IMR-90 (cell line): ENCODE measurements at regions not wholly inside any gene's neighbourhood (a gene's known extent, or its start where the extent isn't known, plus 50 kb on each side); places are given as distances from the start of the nearest gene placed in this dataset.

ENCODE experiments used
- ATAC-seq: fragments of 200-7000 bp; cut with Tn5 transposase; 2 replicates; pipeline ENCODE4 v1.9.1; 2020; ENCODE audit warnings: low read depth, mild to moderate bottlenecking, moderate library complexity
- BruUV-seq: library from RNA; stranded (reverse); fragments of 400-500 nt; replicated peaks from 2 replicates; lab custom pipeline; 2021; lab: Mats Ljungman, UMichigan
- CTCF ChIA-PET: fragments of 300-600 bp; formaldehyde crosslinking; extraction: SDS; loops from one replicate; lab custom pipeline; 2021; ENCODE audit warnings: antibody characterized with exemption; lab: Yijun Ruan, JAX
- POLR2A ChIA-PET: fragments of 300-600 bp; sonication (Branson Sonifier 250); formaldehyde crosslinking; loops from one replicate; lab custom pipeline; 2022; ENCODE audit warnings: antibody characterized with exemption; ENCODE audit not compliant: unreplicated experiment; lab: Charles Lee
- DNase-seq: peaks from one replicate; pipeline ENCODE4 v3.0.0; 2013
- H2AFZ ChIP-seq: replicated peaks from 2 replicates; pipeline ENCODE3; 2013; ENCODE audit warnings: low read length, mild to moderate bottlenecking; ENCODE audit not compliant: poor library complexity
- H2AK5ac ChIP-seq: 2 replicates; pipeline ENCODE4 v1.6.1; 2013; ENCODE audit warnings: low read depth, low read length, inconsistent platforms
- H2AK9ac ChIP-seq: replicated peaks from 2 replicates; pipeline ENCODE3; 2013; ENCODE audit warnings: mild to moderate bottlenecking, low read depth, low read length, moderate library complexity; ENCODE audit not compliant: poor library complexity
- H2BK120ac ChIP-seq: 2 replicates; pipeline ENCODE4 v1.6.1; 2013; ENCODE audit warnings: low read depth, low read length, inconsistent platforms
- H2BK15ac ChIP-seq: 3 replicates; pipeline ENCODE4 v1.6.1; 2013; ENCODE audit warnings: low read depth, low read length, inconsistent platforms
- H2BK20ac ChIP-seq: 2 replicates; pipeline ENCODE4 v1.6.1; 2013; ENCODE audit warnings: low read depth, mild to moderate bottlenecking, inconsistent platforms, low read length, moderate library complexity
- H2BK5ac ChIP-seq: 2 replicates; pipeline ENCODE4 v1.6.1; 2013; ENCODE audit warnings: mild to moderate bottlenecking, low read depth, low read length, inconsistent platforms; ENCODE audit not compliant: poor library complexity, severe bottlenecking
- H3K14ac ChIP-seq: replicated peaks from 2 replicates; pipeline ENCODE4 v1.6.1; 2013; ENCODE audit warnings: low read depth, low read length, inconsistent platforms
- H3K18ac ChIP-seq: 2 replicates; pipeline ENCODE4 v1.6.1; 2013; ENCODE audit warnings: low read depth, low read length, control low read depth
- H3K23ac ChIP-seq: 2 replicates; pipeline ENCODE4 v1.6.1; 2013; ENCODE audit warnings: low read depth, low read length, inconsistent platforms
- H3K27ac ChIP-seq: 2 replicates; pipeline ENCODE4 v1.5.1; 2013; ENCODE audit warnings: mild to moderate bottlenecking, control low read depth, low read length; ENCODE audit not compliant: insufficient read depth
- H3K27me3 ChIP-seq: 2 replicates; pipeline ENCODE4 v1.6.1; 2013; ENCODE audit warnings: low read length; ENCODE audit not compliant: control insufficient read depth, insufficient read depth
- H3K36me3 ChIP-seq: 2 replicates; pipeline ENCODE4 v1.6.1; 2013; ENCODE audit warnings: low read length, mixed read lengths; ENCODE audit not compliant: control insufficient read depth, insufficient read depth
- H3K4ac ChIP-seq: 2 replicates; pipeline ENCODE4 v1.6.1; 2013; ENCODE audit warnings: low read depth, low read length, inconsistent platforms
- H3K4me1 ChIP-seq: 2 replicates; pipeline ENCODE4 v1.6.1; 2013; ENCODE audit warnings: low read length, mixed read lengths; ENCODE audit not compliant: control insufficient read depth, insufficient read depth
- H3K4me2 ChIP-seq: 2 replicates; pipeline ENCODE4 v1.6.1; 2013; ENCODE audit warnings: low read depth, mild to moderate bottlenecking, control low read depth, low read length, moderate library complexity
- H3K4me3 ChIP-seq: 2 replicates; pipeline ENCODE4 v1.5.1; 2013; ENCODE audit warnings: low read depth, mild to moderate bottlenecking, control low read depth, low read length, moderate library complexity; ENCODE audit not compliant: insufficient read depth
- H3K56ac ChIP-seq: 2 replicates; pipeline ENCODE4 v1.6.1; 2013; ENCODE audit warnings: low read length, inconsistent platforms; ENCODE audit not compliant: insufficient read depth; ENCODE audit errors: extremely low read depth
- H3K79me1 ChIP-seq, 2 experiments: 2 replicates each; pipeline ENCODE4 v1.6.1; 2013; ENCODE audit warnings: low read length in 2 of 2, inconsistent platforms in 1 of 2, low read depth in 1 of 2
- H3K9ac ChIP-seq: 2 replicates; pipeline ENCODE4 v1.6.1; 2013; ENCODE audit warnings: low read depth, low read length, control low read depth
- H3K9me1 ChIP-seq: 2 replicates; pipeline ENCODE4 v1.6.1; 2013; ENCODE audit warnings: low read length, inconsistent platforms; ENCODE audit not compliant: insufficient read depth
- H3K9me3 ChIP-seq: 2 replicates; pipeline ENCODE4 v1.6.1; 2013; ENCODE audit warnings: low read length; ENCODE audit not compliant: control insufficient read depth, insufficient read depth
- H4K20me1 ChIP-seq: 2 replicates; pipeline ENCODE4 v1.6.1; 2013; ENCODE audit warnings: low read length, inconsistent platforms; ENCODE audit not compliant: insufficient read depth
- H4K5ac ChIP-seq: 2 replicates; pipeline ENCODE4 v1.6.1; 2013; ENCODE audit warnings: mild to moderate bottlenecking, low read depth, low read length, control low read depth
- H4K8ac ChIP-seq, 2 experiments: 2 replicates each; pipeline ENCODE4 v1.6.1; 2013; ENCODE audit warnings: low read depth in 2 of 2, low read length in 2 of 2, control low read depth in 1 of 2, inconsistent platforms in 1 of 2
- H4K91ac ChIP-seq: 2 replicates; pipeline ENCODE4 v1.6.1; 2013; ENCODE audit warnings: low read depth, low read length, inconsistent platforms; ENCODE audit not compliant: insufficient read depth
- BHLHE40 ChIP-seq: fragments of 150-350 bp; IDR thresholded peaks from 2 replicates; pipeline ENCODE4 v1.6.1; 2016; ENCODE audit warnings: mild to moderate bottlenecking, low read depth, low read length
- CEBPB ChIP-seq: IDR thresholded peaks from 2 replicates; pipeline ENCODE4 v1.6.1; 2012; ENCODE audit warnings: low read depth, low read length, improper control_type of control experiment
- FOS ChIP-seq: fragments of 150-350 bp; IDR thresholded peaks from 2 replicates; pipeline ENCODE4 v1.6.1; 2016; ENCODE audit warnings: low read depth, low read length
- MAFK ChIP-seq: IDR thresholded peaks from 2 replicates; pipeline ENCODE4 v1.6.1; 2012; ENCODE audit warnings: low read depth, low read length, improper control_type of control experiment
- MAZ ChIP-seq: IDR thresholded peaks from 2 replicates; pipeline ENCODE4 v1.6.1; 2012; ENCODE audit warnings: low read depth, mild to moderate bottlenecking, low read length, improper control_type of control experiment, moderate library complexity, borderline replicate concordance
- MXI1 ChIP-seq: IDR thresholded peaks from 2 replicates; pipeline ENCODE4 v1.6.1; 2012; ENCODE audit warnings: low read depth, mild to moderate bottlenecking, low read length, moderate library complexity, borderline replicate concordance
- NFE2L2 ChIP-seq: fragments of 150-350 bp; IDR thresholded peaks from 2 replicates; pipeline ENCODE4 v1.6.1; 2016; ENCODE audit warnings: low read depth, mild to moderate bottlenecking, low read length
- POLR2A ChIP-seq: IDR thresholded peaks from 2 replicates; pipeline ENCODE4 v1.6.1; 2012; ENCODE audit warnings: mild to moderate bottlenecking, low read depth, low read length
- RCOR1 ChIP-seq: IDR thresholded peaks from 2 replicates; pipeline ENCODE4 v1.6.1; 2012; ENCODE audit warnings: mild to moderate bottlenecking, low read length, improper control_type of control experiment; ENCODE audit not compliant: insufficient replicate concordance
- RFX5 ChIP-seq: IDR thresholded peaks from 2 replicates; pipeline ENCODE4 v1.8.0; 2012; ENCODE audit warnings: low read depth, mild to moderate bottlenecking, low read length, moderate library complexity
- SMC3 ChIP-seq: fragments of 150-350 bp; IDR thresholded peaks from 2 replicates; pipeline ENCODE4 v1.6.1; 2016; ENCODE audit warnings: low read depth, mild to moderate bottlenecking, antibody characterized with exemption, low read length, moderate library complexity
- USF2 ChIP-seq: fragments of 150-350 bp; IDR thresholded peaks from 2 replicates; pipeline ENCODE4 v1.6.1; 2017; ENCODE audit warnings: mild to moderate bottlenecking, antibody characterized with exemption, low read length, low read depth
- WGBS, 2 experiments: methylation state at CpG; one replicate each; pipeline versions ENCODE4 v1.1.5 to v1.1.7; 2013; ENCODE audit warnings: missing lambda C conversion rate in 2 of 2; ENCODE audit not compliant: insufficient read length in 1 of 2; ENCODE audit errors: extremely low coverage in 2 of 2; 5-methylcytosine and 5-hydroxymethylcytosine counted together
- dilution Hi-C: fragments of 300-500 bp; cut with HindIII; formaldehyde crosslinking; loops from one replicate; pipeline ENCODE4 v1.14.3; 2018; ENCODE audit warnings: low sequenced_read_pairs; ENCODE audit not compliant: unreplicated experiment
- in situ Hi-C: fragments of 300-500 bp; cut with MboI; formaldehyde crosslinking; loops from 3 replicates; pipeline ENCODE4 v1.14.3; 2019; ENCODE audit warnings: low sequenced_read_pairs, inconsistent platforms, mixed read lengths
- intact Hi-C: fragments of 100-400 bp; cut with micrococcal nuclease; formaldehyde crosslinking; loops from 2 replicates; pipeline ENCODE4 v1.10.0; 2022

- in situ Hi-C loops = no loop called here
- BruUV-seq = no TSS peak
- no peaks in the 10 kb centered on the region for H4K20me1 ChIP-seq
- H2BK20ac ChIP-seq = no peak overlapping the region
- H3K79me1 ChIP-seq = no peaks in the 10 kb centered on the region
- no peak for TF ChIP-seq MXI1
- TF ChIP-seq CEBPB = no peak
- TF ChIP-seq NFE2L2 = no peak
- no peak for TF ChIP-seq RCOR1
- TF ChIP-seq BHLHE40 = no peak
- TF ChIP-seq RFX5 = no peak
- TF ChIP-seq MAZ = no peak
- no peak for TF ChIP-seq MAFK
- no peak for TF ChIP-seq USF2
- no peak for TF ChIP-seq POLR2A
- TF ChIP-seq FOS = no peak
- TF ChIP-seq SMC3 = no peak
- no peak overlapping the region for H2AK9ac ChIP-seq
- no peak overlapping the region for H3K56ac ChIP-seq
- no peak overlapping the region for H4K91ac ChIP-seq
- WGBS, 2 experiments = no CpG with 5 or more reads among the region's 3 CpGs
- ChIA-PET POLR2A (no interaction called here), CTCF (no interaction called here)
- H2BK5ac ChIP-seq = no peak overlapping the region
- intact Hi-C loops = no loop called here
- no peak overlapping the region for H3K4ac ChIP-seq
- H3K4me2 ChIP-seq = no peak overlapping the region
- H3K4me1 ChIP-seq = no peaks in the 10 kb centered on the region
- ATAC-seq = no peak
- H3K9ac ChIP-seq = no peak overlapping the region
- dilution Hi-C loops = no loop called here
- H3K9me1 ChIP-seq = no peaks in the 10 kb centered on the region
- no peak overlapping the region for H2AK5ac ChIP-seq
- H2AFZ ChIP-seq = no peak overlapping the region
- H3K9me3 ChIP-seq = peaks cover 3% of the 10 kb centered on the region; the same call in 1 of the 2 replicates
- no peak overlapping the region for H4K5ac ChIP-seq
- H3K36me3 ChIP-seq = no peaks in the 10 kb centered on the region
- peaks cover 8% of the 10 kb centered on the region for H3K27me3 ChIP-seq
- H4K8ac ChIP-seq = no peak overlapping the region
- no peak overlapping the region for H3K18ac ChIP-seq
- no peak overlapping the region for H2BK120ac ChIP-seq
- H2BK15ac ChIP-seq = no peak overlapping the region
- H3K4me3 ChIP-seq = no peak overlapping the region
- no peak overlapping the region for H3K14ac ChIP-seq
- no peak for DNase-seq
- H3K27ac ChIP-seq = no peak overlapping the region
- H3K23ac ChIP-seq = no peak overlapping the region
Measured at GRCh38 chr1:204002614-204003013, 70.3 kb upstream of the SOX13 start.
